GM21515 (cell line): ENCODE measurements at regions not wholly inside any gene's neighbourhood (a gene's known extent, or its start where the extent isn't known, plus 50 kb on each side); places are given as distances from the start of the nearest gene placed in this dataset.

ENCODE experiments used
- ATAC-seq: cut with Tn5 transposase; IDR thresholded peaks from one replicate; pipeline ENCODE4 v1.9.1; 2021; ENCODE audit not compliant: unreplicated experiment

- ATAC-seq, result no peak
Measured at GRCh38 chr5:56358703-56359681, 125.9 kb upstream of the ANKRD55 start.

- no peak for ATAC-seq
Measured at GRCh38 chr5:56358046-56358445, 124.9 kb upstream of the ANKRD55 start.

- no peak for ATAC-seq
Measured at GRCh38 chr5:56357426-56357825, 124.3 kb upstream of the ANKRD55 start.

GRCh38 chr5:56356836-56357160, 123.7 kb upstream of the ANKRD55 start:
- no peak for ATAC-seq

GRCh38 chr5:56356121-56356835, 123.1 kb upstream of the ANKRD55 start:
- no peak for ATAC-seq

- no peak for ATAC-seq
Measured at GRCh38 chr5:56354836-56355235, 121.7 kb upstream of the ANKRD55 start.

- ATAC-seq, result no peak
Measured at GRCh38 chr5:56352808-56353590, 119.9 kb upstream of the ANKRD55 start.

- no peak for ATAC-seq
Measured at GRCh38 chr5:56350597-56351170, 117.6 kb upstream of the ANKRD55 start.

GRCh38 chr5:56350011-56350596, 117.0 kb upstream of the ANKRD55 start:
- no peak for ATAC-seq

GRCh38 chr5:56349461-56349860, 116.3 kb upstream of the ANKRD55 start:
- no peak for ATAC-seq

- ATAC-seq, result no peak
Measured at GRCh38 chr5:56346741-56347535, 113.8 kb upstream of the ANKRD55 start.

GRCh38 chr5:56346044-56346710, 113.0 kb upstream of the ANKRD55 start:
- no peak for ATAC-seq

GRCh38 chr5:56345352-56345751, 112.2 kb upstream of the ANKRD55 start:
- ATAC-seq, result no peak

- ATAC-seq, result no peak
Measured at GRCh38 chr5:56344594-56344993, 111.5 kb upstream of the ANKRD55 start.

- no peak for ATAC-seq
Measured at GRCh38 chr5:56343988-56344387, 110.9 kb upstream of the ANKRD55 start.

GRCh38 chr5:56342616-56343015, 109.5 kb upstream of the ANKRD55 start:
- ATAC-seq, result no peak

- no peak for ATAC-seq
Measured at GRCh38 chr5:56340196-56340980, 107.3 kb upstream of the ANKRD55 start.

GRCh38 chr5:56339732-56340131, 106.6 kb upstream of the ANKRD55 start:
- no peak for ATAC-seq
